Smooth muscle cell (in vitro differentiated cells): ENCODE measurements at regions not wholly inside any gene's neighbourhood (a gene's known extent, or its start where the extent isn't known, plus 50 kb on each side); places are given as distances from the start of the nearest gene placed in this dataset.

Experiments
- DNase-seq: peaks from one replicate; lab custom pipeline; 2025; ENCODE audit not compliant: unreplicated experiment; lab: John Stamatoyannopoulos, UW
- H2AFZ ChIP-seq: fragments of 200-600 bp; sonication (generic); 2 replicates; pipeline ENCODE4 v1.6.0; 2016; ENCODE audit warnings: antibody characterized with exemption, low read depth, mild to moderate bottlenecking
- H3F3A ChIP-seq: fragments of 200-600 bp; sonication (generic); 2 replicates; pipeline ENCODE4 v1.6.0; 2017; ENCODE audit warnings: antibody characterized with exemption, low read depth
- H3K27ac ChIP-seq: fragments of 200-600 bp; sonication (generic); 2 replicates; pipeline ENCODE4 v1.5.1; 2016; ENCODE audit warnings: low read depth, mild to moderate bottlenecking
- H3K27me3 ChIP-seq: fragments of 200-600 bp; sonication (generic); 2 replicates; pipeline ENCODE4 v1.6.1; 2016; ENCODE audit warnings: low read depth, mild to moderate bottlenecking
- H3K36me3 ChIP-seq: fragments of 200-600 bp; sonication (generic); 2 replicates; pipeline ENCODE4 v1.5.1; 2016; ENCODE audit warnings: low read depth
- H3K4me1 ChIP-seq: fragments of 200-600 bp; sonication (generic); 2 replicates; pipeline ENCODE4 v1.5.1; 2016; ENCODE audit warnings: low read depth
- H3K4me2 ChIP-seq: fragments of 200-600 bp; sonication (generic); 2 replicates; pipeline ENCODE4 v1.6.0; 2016; ENCODE audit warnings: mild to moderate bottlenecking
- H3K4me3 ChIP-seq: fragments of 200-600 bp; sonication (generic); 2 replicates; pipeline ENCODE4 v1.5.1; 2016; ENCODE audit warnings: mild to moderate bottlenecking
- H3K79me2 ChIP-seq: fragments of 200-600 bp; sonication (generic); 2 replicates; pipeline ENCODE4 v1.6.0; 2016; ENCODE audit warnings: low read depth, mild to moderate bottlenecking
- H3K9ac ChIP-seq: fragments of 200-600 bp; sonication (generic); 2 replicates; pipeline ENCODE4 v1.6.0; 2016; ENCODE audit warnings: low read depth
- H3K9me3 ChIP-seq: fragments of 200-600 bp; sonication (generic); replicated peaks from 2 replicates; pipeline ENCODE4 v1.5.1; 2016; ENCODE audit warnings: low read depth
- H4K20me1 ChIP-seq: fragments of 200-600 bp; sonication (generic); 2 replicates; pipeline ENCODE4 v1.6.0; 2016; ENCODE audit warnings: low read depth
- WGBS: methylation state at CpG from one replicate; pipeline ENCODE4 v1.1.7; 2016; ENCODE audit warnings: low lambda C conversion rate; 5-methylcytosine and 5-hydroxymethylcytosine counted together
- TF ChIP-seq, protein P1 (sequence below): fragments of 200-600 bp; sonication (generic); IDR thresholded peaks from 2 replicates; pipeline ENCODE4 v1.5.1; 2017; ENCODE audit warnings: borderline replicate concordance, mild to moderate bottlenecking, antibody characterized with exemption; ENCODE audit not compliant: insufficient read depth, poor library complexity, severe bottlenecking

DNA sequence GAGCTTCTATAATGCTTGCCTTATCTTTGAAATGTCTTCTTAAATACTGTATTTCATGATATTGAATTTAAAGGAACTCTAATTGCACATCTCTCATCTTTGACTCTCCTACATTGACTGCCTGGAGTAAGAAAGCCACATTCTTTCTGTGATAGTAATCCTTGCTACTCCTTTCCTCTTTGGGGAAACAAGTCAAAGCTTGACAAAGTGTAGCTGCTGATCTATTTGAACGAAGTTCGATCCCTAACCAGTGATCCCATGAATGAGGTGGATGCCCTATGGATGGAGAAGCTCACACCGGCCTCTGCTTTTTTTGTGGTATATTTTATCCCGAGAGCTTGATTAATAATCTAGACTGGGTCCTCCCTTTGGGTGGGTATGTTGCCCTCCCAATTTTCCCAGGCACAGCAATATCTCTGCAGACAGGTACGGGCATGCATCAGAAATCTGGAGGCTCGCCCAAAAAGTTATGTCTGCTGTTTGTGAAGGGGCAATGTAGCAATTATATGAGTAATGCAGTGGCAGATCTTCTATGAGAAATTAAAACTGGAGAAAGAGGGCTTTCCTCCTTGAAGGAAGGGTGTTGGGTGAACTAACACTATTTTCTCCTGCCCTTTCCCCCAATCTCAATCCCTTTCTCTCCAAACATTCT is 163.0 kb upstream of the FRMD6 start:
- Histone ChIP-seq H4K20me1 (no peaks in the 10 kb centered on the region), H3K27ac (peak overlapping the region; percentile 82), H3K4me1 (no peaks in the 10 kb centered on the region), H3K4me3 (peak overlapping the region; percentile 6), H3K9me3 (no peaks in the 10 kb centered on the region), H3K79me2 (no peaks in the 10 kb centered on the region), H3K36me3 (no peaks in the 10 kb centered on the region), H3F3A (peaks cover 5% of the 10 kb centered on the region), H2AFZ (no peak overlapping the region), H3K27me3 (no peaks in the 10 kb centered on the region), H3K4me2 (peak overlapping the region; percentile 68), H3K9ac (peak overlapping the region; percentile 68)
- WGBS, result 82% methylated on average over 6 of the region's 6 CpGs
- TF ChIP-seq, protein P1, sequence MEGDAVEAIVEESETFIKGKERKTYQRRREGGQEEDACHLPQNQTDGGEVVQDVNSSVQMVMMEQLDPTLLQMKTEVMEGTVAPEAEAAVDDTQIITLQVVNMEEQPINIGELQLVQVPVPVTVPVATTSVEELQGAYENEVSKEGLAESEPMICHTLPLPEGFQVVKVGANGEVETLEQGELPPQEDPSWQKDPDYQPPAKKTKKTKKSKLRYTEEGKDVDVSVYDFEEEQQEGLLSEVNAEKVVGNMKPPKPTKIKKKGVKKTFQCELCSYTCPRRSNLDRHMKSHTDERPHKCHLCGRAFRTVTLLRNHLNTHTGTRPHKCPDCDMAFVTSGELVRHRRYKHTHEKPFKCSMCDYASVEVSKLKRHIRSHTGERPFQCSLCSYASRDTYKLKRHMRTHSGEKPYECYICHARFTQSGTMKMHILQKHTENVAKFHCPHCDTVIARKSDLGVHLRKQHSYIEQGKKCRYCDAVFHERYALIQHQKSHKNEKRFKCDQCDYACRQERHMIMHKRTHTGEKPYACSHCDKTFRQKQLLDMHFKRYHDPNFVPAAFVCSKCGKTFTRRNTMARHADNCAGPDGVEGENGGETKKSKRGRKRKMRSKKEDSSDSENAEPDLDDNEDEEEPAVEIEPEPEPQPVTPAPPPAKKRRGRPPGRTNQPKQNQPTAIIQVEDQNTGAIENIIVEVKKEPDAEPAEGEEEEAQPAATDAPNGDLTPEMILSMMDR, result no peak
- DNase-seq, result no peak

DNA sequence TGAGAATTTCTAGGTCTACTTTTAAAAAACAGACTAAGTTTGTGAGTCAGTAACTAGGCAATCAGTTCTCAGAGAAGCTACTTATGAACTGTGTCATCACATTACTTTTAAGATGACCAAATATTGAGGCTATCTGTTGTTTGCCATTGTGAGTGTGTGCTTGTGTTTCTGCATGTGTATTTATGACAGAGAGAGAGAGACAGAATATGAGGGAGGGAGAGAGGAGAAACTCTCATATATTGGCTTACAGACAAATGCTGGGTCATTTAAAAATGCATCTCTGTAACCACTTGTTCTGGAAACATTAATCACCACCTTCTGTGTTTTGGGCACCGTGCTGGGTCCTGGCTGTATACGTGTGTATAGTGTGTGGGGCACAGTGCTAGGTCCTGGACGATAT is 161.5 kb upstream of the FRMD6 start:
- no peaks in the 10 kb centered on the region for H4K20me1 ChIP-seq
- TF ChIP-seq, protein P1, result no peak
- no peaks in the 10 kb centered on the region for H3K4me1 ChIP-seq
- H3F3A ChIP-seq, result peaks cover 5% of the 10 kb centered on the region
- 73% methylated on average over 3 of the region's 3 CpGs for WGBS
- H3K9me3 ChIP-seq, result no peaks in the 10 kb centered on the region
- peak overlapping the region; percentile 68 for H3K9ac ChIP-seq
- no peaks in the 10 kb centered on the region for H3K27me3 ChIP-seq
- peak overlapping the region; percentile 26 for H3K4me3 ChIP-seq
- no peaks in the 10 kb centered on the region for H3K79me2 ChIP-seq
- H2AFZ ChIP-seq, result peak overlapping the region; percentile 82
- no peaks in the 10 kb centered on the region for H3K36me3 ChIP-seq
- peak overlapping the region; percentile 68 for H3K4me2 ChIP-seq
- no peak for DNase-seq
- peak overlapping the region; percentile 82 for H3K27ac ChIP-seq

GRCh38 chr14:51491036-51491545 is 160.6 kb upstream of the FRMD6 start:
- H2AFZ ChIP-seq, result peak overlapping the region; percentile 65
- WGBS, result 68% methylated on average over 3 of the region's 3 CpGs
- H3K79me2 ChIP-seq, result no peaks in the 10 kb centered on the region

More at GRCh38 chr14:51491036-51491545, 160.6 kb upstream of the FRMD6 start:
- Histone ChIP-seq H3F3A (peaks cover 5% of the 10 kb centered on the region), H3K36me3 (no peaks in the 10 kb centered on the region), H3K9ac (peak overlapping the region; percentile 39), H3K4me1 (no peaks in the 10 kb centered on the region), H3K4me3 (no peak overlapping the region), H3K4me2 (peak overlapping the region; percentile 68), H3K9me3 (no peaks in the 10 kb centered on the region), H3K27ac (peak overlapping the region; percentile 82), H3K27me3 (no peaks in the 10 kb centered on the region), H4K20me1 (no peaks in the 10 kb centered on the region)
- TF ChIP-seq, protein P1, result no peak
- no peak for DNase-seq
